ENCODE measurements at regions not wholly inside any gene's neighbourhood (a gene's known extent, or its start where the extent isn't known, plus 50 kb on each side); places are given as distances from the start of the nearest gene placed in this dataset.

- ChIA-PET POLR2A (no interaction called here), CTCF (no interaction called here)
- TF ChIP-seq FOXM1 (IDR thresholded peaks at IDR 0.05; ENCODE audit: borderline replicate concordance) (no peak), ZNF384 (IDR thresholded peaks at IDR 0.05) (no peak), LEF1 (IDR thresholded peaks at IDR 0.05; ENCODE audit: borderline replicate concordance) (no peak), ELF4 (IDR thresholded peaks at IDR 0.05) (no peak), FOXA1 (IDR thresholded peaks at IDR 0.05) (no peak), BHLHE40 (IDR thresholded peaks at IDR 0.05; ENCODE audit: borderline replicate concordance) (no peak), FOXK2 (IDR thresholded peaks at IDR 0.05) (no peak), SUZ12 (IDR thresholded peaks at IDR 0.05) (no peak), NFRKB (IDR thresholded peaks at IDR 0.05) (no peak)
- no peak for DNase-seq (ENCODE audit: extremely low spot score)
Observed at GRCh38 chr2:167856190-167856589, 391.2 kb downstream of the STK39 start.

DNA sequence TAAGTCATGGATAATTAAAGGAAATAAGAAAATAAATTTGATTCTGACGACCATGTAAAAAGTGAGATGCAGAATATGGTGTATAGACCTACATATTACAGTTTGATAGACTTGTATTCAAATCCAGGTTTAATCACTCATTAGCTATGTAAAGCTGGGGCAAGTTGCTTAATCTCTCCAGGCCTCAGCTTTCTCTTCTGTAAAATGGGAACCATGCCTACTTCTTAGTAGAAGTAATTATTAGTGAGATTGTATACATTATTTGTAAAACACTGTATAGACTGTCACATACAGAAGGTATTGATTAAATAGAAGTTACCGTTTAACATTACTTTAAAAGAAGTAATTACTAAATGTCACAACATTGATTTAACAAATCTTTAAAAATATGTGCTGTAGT, 392.2 kb downstream of the STK39 start:
- TF ChIP-seq SP1 (IDR thresholded peaks at IDR 0.05) (no peak), CTBP1 (IDR thresholded peaks at IDR 0.05; ENCODE audit: borderline replicate concordance) (no peak), SUZ12 (IDR thresholded peaks at IDR 0.05) (no peak), L3MBTL2 (conservative IDR thresholded peaks at IDR 0.05) (no peak), ZNF384 (IDR thresholded peaks at IDR 0.05) (no peak), ELF4 (IDR thresholded peaks at IDR 0.05) (no peak), FOXA1 (IDR thresholded peaks at IDR 0.05) (no peak)
- DNase-seq (ENCODE audit: extremely low spot score) = no peak
- ChIA-PET POLR2A (no interaction called here), CTCF (interaction anchor here (1.6 kb wide), 1 partner anchor 10 kb away, joined by 5 read pairs; no protein-coding TSS in a partner anchor)

DNA sequence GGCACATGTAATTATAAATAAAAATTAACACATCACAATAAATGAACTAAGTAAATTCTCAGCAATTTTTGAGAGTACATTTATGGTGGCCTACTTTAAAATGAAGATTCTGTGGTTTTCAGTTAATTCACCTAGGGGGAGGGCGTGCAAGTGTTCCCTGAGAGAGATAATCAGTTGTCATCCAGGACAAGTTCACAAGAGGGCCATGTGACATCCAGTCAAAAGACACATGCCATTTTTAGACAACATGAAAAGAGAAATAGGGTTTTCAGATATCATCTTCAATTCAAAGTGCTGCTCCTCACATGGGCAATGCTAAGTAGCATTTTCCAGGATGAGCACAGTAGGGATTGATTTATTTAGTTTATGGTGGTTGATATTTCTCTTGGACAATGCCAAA, 393.7 kb downstream of the STK39 start:
- POLR2A ChIA-PET = no interaction called here
- no peak for DNase-seq (ENCODE audit: extremely low spot score)
- CTCF ChIA-PET = no interaction called here
- TF ChIP-seq SUZ12 (IDR thresholded peaks at IDR 0.05) (no peak), BHLHE40 (IDR thresholded peaks at IDR 0.05; ENCODE audit: borderline replicate concordance) (no peak), FOXK2 (IDR thresholded peaks at IDR 0.05) (no peak), NFRKB (IDR thresholded peaks at IDR 0.05) (no peak), SP1 (IDR thresholded peaks at IDR 0.05) (no peak), LEF1 (IDR thresholded peaks at IDR 0.05; ENCODE audit: borderline replicate concordance) (no peak), FOXM1 (IDR thresholded peaks at IDR 0.05; ENCODE audit: borderline replicate concordance) (no peak), PKNOX1 (IDR thresholded peaks at IDR 0.05) (no peak), L3MBTL2 (conservative IDR thresholded peaks at IDR 0.05) (no peak), FOXA1 (IDR thresholded peaks at IDR 0.05) (no peak), ARNT (IDR thresholded peaks at IDR 0.05) (no peak), ELF4 (IDR thresholded peaks at IDR 0.05) (no peak), TARDBP (IDR thresholded peaks at IDR 0.05) (no peak), CTBP1 (IDR thresholded peaks at IDR 0.05; ENCODE audit: borderline replicate concordance) (no peak), HDGF (IDR thresholded peaks at IDR 0.05; ENCODE audit: borderline replicate concordance) (no peak), ZNF384 (IDR thresholded peaks at IDR 0.05) (no peak)

- DNase-seq (ENCODE audit: extremely low spot score) = no peak
- POLR2A ChIA-PET = no interaction called here
- TF ChIP-seq SUZ12 (IDR thresholded peaks at IDR 0.05) (no peak), TARDBP (IDR thresholded peaks at IDR 0.05) (no peak), FOXA1 (IDR thresholded peaks at IDR 0.05) (no peak), NFRKB (IDR thresholded peaks at IDR 0.05) (no peak), LEF1 (IDR thresholded peaks at IDR 0.05; ENCODE audit: borderline replicate concordance) (no peak), HDGF (IDR thresholded peaks at IDR 0.05; ENCODE audit: borderline replicate concordance) (no peak), SP1 (IDR thresholded peaks at IDR 0.05) (no peak), CTBP1 (IDR thresholded peaks at IDR 0.05; ENCODE audit: borderline replicate concordance) (no peak), ELF4 (IDR thresholded peaks at IDR 0.05) (no peak), PKNOX1 (IDR thresholded peaks at IDR 0.05) (no peak), ARNT (IDR thresholded peaks at IDR 0.05) (no peak), ZNF384 (IDR thresholded peaks at IDR 0.05) (no peak), L3MBTL2 (conservative IDR thresholded peaks at IDR 0.05) (no peak), BHLHE40 (IDR thresholded peaks at IDR 0.05; ENCODE audit: borderline replicate concordance) (no peak), FOXK2 (IDR thresholded peaks at IDR 0.05) (no peak), FOXM1 (IDR thresholded peaks at IDR 0.05; ENCODE audit: borderline replicate concordance) (no peak)
- CTCF ChIA-PET = no interaction called here
Observed at GRCh38 chr2:167851876-167852275, 395.5 kb downstream of the STK39 start.

- ChIA-PET POLR2A (no interaction called here), CTCF (no interaction called here)
- DNase-seq (ENCODE audit: extremely low spot score) = no peak
- no peak for TF ChIP-seq HDGF (IDR thresholded peaks at IDR 0.05; ENCODE audit: borderline replicate concordance)
- no peak for TF ChIP-seq NFRKB (IDR thresholded peaks at IDR 0.05)
- no peak for TF ChIP-seq ARNT (IDR thresholded peaks at IDR 0.05)
- TF ChIP-seq ELF4 (IDR thresholded peaks at IDR 0.05) = no peak
- TF ChIP-seq FOXK2 (IDR thresholded peaks at IDR 0.05) = no peak
- no peak for TF ChIP-seq CTBP1 (IDR thresholded peaks at IDR 0.05; ENCODE audit: borderline replicate concordance)
- TF ChIP-seq TARDBP (IDR thresholded peaks at IDR 0.05) = no peak
- TF ChIP-seq BHLHE40 (IDR thresholded peaks at IDR 0.05; ENCODE audit: borderline replicate concordance) = no peak
- TF ChIP-seq SP1 (IDR thresholded peaks at IDR 0.05) = no peak
- TF ChIP-seq LEF1 (IDR thresholded peaks at IDR 0.05; ENCODE audit: borderline replicate concordance) = no peak
- no peak for TF ChIP-seq PKNOX1 (IDR thresholded peaks at IDR 0.05)
- TF ChIP-seq SUZ12 (IDR thresholded peaks at IDR 0.05) = no peak
- no peak for TF ChIP-seq FOXA1 (IDR thresholded peaks at IDR 0.05)
- TF ChIP-seq FOXM1 (IDR thresholded peaks at IDR 0.05; ENCODE audit: borderline replicate concordance) = no peak
- TF ChIP-seq L3MBTL2 (conservative IDR thresholded peaks at IDR 0.05) = no peak
Observed at GRCh38 chr2:167851323-167851860, 396.0 kb downstream of the STK39 start.
